ENCODE measurements at regions not wholly inside any gene's neighbourhood (a gene's known extent, or its start where the extent isn't known, plus 50 kb on each side); places are given as distances from the start of the nearest gene placed in this dataset.

GRCh38 chr1:195828325-195828724 lies 779.9 kb downstream of the KCNT2 start:
- DNase-seq (ENCODE audit: low read depth): no peak

DNA sequence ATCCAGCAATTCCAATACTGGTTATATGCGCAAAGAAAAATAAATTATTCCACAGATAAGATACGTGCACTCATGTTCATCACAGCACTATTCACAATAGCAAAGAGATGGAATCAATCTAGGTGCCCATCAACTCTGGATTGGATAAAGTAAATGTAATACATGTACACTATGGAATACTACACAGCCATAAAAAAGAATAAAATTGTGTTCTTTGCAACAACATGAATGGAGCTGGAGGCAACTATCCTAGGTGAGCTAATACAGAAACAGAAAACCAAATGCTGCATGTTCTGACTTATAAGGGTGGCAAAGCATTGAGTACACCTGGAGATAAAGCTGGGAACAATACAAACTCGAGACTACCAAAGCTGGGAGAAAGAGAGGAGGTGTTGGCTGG lies 787.3 kb downstream of the KCNT2 start:
- DNase-seq (ENCODE audit: low read depth): no peak

DNA sequence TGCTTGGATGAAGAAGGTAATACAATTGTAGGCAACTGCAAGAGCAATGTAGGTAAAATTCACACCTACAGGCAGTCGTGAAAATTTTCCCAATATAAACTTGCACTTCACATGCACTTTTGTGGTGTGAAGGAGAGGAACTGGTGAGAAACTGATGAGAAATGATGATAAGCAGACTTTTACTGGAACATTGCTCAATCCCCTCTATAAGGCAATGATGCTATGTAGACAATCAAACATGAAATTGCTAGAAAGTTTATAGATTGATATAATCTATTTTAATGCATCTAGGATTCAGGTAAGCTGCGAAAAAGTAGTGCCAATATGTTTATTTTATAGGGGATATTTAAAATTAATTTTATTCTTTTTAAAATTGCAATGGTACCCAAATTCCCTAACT lies 802.2 kb downstream of the KCNT2 start:
- no peak for DNase-seq (ENCODE audit: low read depth)

DNA sequence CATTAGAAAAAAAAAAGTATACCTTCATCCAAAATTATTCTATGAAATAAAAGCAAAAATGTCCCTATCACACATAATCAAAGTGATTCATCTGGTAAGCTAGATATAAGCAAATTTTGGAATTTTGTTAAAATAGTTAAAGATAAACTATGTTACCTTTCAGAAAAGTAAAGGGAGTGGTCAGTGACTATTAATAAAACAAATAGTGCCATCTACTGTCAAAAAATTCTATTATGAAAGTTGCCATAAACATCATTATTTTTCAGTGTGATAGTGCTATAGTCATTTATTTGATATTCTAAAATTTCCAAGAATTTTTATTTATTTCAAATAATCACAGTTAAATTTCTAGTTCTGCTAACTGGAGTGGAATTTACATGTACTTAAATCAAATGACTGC lies 803.7 kb downstream of the KCNT2 start:
- no peak for DNase-seq (ENCODE audit: low read depth)

DNA sequence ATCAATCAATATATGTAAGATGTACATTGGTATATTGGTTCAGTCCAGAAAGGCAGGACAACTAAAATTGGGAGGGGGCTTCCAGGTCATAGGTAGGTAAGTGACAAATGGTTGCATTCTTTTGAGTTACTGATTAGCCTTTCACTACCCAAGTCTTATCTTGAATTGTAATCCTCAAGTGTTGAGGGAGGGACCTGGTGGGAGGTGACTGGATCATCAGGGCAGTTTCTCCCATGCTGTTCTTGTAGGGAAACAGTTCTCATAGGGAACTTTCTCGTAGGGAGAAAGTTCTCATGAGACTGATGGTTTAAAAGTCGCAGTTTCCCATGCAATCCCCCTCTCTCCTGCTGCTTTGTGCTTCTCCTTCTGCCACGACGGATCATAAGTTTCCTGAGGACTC lies 809.2 kb downstream of the KCNT2 start:
- DNase-seq (ENCODE audit: low read depth): no peak

DNA sequence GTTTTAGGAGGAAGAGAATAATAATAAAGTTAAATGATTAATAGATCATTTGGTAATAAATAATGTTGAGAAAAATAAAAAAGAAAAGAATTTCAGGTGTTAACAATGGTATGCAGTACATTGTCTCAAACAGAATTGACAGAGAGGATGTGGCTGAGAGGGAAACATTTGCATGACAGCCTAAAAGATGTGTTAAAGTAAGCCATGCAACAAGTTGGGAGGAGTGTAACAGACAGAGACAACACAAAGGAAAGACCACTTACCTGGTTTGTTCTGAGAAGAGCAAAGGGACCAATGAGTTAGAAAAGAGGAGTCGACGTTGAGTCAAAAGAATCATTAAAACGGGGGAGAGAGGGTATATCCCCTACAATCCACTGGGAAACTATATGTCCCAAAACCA lies 814.0 kb downstream of the KCNT2 start:
- DNase-seq (ENCODE audit: low read depth): no peak

DNA sequence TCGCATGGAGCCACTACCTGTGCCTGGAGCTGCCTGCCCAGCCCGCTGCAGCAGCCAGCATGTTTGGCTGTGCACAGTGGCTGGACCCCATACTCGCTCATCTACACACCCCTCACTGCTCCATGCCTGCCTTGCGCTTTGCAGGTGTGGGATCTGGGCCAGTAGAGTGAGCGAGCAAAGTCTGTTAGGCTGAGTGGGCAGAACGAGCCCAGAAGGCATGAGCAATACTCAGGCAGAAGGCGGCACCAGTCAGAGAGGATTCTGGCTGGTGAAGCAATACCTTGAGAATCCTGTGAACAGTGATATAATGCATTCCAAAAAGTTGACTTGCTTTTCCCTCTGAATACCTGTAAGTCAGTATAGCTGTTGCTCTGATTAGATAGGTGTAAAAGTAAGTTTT lies 816.4 kb downstream of the KCNT2 start:
- DNase-seq (ENCODE audit: low read depth): no peak

DNA sequence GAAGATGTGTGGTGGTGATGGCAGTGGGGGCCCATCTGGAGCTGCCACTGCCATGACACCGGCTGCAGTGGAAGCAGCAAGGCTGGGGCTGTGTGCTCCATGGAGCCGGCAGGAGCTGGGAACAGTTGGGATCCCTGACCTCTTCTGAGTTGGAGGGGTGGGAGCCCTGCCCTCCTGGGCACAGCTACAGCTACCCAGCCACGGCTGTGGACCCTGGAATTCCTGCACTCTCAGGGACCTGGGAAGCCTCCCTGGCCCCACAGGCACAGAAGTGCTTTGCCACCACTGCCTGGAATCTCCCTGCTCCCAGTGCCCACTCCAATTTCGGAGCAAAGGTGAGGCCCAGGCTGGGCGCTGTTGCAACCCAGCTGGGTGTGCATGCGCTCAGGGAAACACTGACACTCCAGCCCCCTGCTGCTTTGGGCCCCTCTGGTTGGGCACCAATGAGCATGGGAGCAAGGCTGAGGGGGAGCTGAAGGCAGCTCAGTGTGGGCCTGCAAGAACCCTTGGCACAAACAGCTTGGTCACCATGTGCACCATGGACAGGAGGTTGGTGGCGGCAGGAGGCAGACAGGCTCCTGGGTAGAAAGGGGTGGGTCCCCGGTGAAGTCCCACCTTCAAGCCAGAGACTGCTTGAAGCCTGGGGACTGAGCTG lies 817.6 kb downstream of the KCNT2 start:
- no peak for DNase-seq (ENCODE audit: low read depth)

GRCh38 chr1:195789321-195789720 lies 818.9 kb downstream of the KCNT2 start:
- DNase-seq (ENCODE audit: low read depth): no peak

DNA sequence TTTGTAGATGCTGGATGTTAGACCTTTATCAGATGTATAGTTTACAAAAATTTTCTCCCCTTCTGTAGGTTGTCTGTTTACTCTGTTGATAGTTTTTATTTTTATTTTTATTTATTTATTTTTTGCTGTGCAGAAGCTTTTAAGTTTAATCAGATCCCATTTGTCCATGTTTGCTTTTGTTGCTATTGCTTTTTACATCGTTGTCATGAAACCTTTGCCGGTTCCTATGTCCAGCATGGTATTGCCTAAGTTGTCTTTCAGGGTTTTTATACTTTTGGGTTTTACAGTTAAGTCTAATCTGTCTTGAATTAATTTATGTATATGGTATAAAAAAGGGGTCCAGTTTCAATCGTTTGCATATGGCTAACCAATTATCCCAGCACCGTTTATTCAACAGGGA lies 819.5 kb downstream of the KCNT2 start:
- DNase-seq (ENCODE audit: low read depth): no peak

DNA sequence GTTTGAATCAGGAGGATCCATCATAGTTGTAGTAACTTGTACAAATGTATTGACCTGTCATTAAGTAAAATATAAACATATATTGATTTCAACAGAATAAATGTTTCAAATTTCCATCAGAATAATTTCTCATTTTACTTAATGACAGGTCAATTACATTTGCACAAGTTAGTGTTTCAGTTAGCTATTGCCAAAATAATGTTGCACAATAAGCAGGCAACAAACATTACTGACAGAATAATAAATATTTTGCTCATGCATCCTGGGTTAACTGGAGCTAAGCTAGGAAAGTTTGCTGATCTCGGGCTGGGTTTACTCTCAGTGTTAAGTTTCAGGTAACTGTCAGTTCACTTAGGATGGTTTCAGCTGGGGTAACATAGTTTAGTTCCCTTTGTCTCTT lies 822.4 kb downstream of the KCNT2 start:
- no peak for DNase-seq (ENCODE audit: low read depth)

DNA sequence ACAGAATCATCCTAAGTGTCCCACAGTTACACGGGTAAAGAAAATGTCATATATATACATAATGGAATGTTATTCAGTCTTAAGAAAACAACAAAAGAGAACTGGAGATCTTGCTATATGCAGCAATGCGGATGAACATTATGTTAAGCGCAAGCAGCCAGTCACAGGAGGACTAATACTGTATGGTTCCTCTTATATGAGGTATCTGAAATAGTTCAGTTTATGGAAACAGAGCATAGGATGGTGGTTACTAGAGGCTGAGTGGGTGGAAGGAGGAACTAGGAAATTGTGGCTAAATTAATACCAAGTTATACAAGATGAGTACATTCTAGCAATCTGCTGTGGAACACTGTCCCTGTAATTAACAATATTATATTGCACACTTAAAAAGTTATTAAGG lies 834.3 kb downstream of the KCNT2 start:
- no peak for DNase-seq (ENCODE audit: low read depth)

- no peak for DNase-seq (ENCODE audit: low read depth)
Observed at GRCh38 chr1:195769461-195769860, 838.8 kb downstream of the KCNT2 start.

GRCh38 chr1:195768936-195769335 lies 839.3 kb downstream of the KCNT2 start:
- no peak for DNase-seq (ENCODE audit: low read depth)

GRCh38 chr1:195768377-195768776 lies 839.9 kb downstream of the KCNT2 start:
- no peak for DNase-seq (ENCODE audit: low read depth)

DNA sequence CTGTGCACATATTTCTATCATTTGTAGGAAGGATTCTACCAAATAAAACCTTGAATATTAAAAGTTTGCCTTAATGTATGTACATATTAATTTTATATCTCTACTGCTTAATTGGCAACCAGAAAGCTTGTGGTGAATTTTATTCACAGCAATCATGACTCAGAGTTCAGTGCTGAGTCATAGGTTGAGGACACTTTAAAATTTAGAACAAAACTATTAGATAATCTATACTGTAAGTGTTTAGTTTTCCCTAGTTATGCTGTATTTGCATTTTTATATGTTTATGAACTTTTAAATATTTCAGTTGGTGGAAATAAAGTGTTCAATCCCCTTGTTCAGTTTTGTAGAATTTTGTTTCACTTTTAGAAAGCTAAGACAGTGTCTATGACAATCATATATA lies 841.5 kb downstream of the KCNT2 start:
- DNase-seq (ENCODE audit: low read depth): peak; percentile 11

- no peak for DNase-seq (ENCODE audit: low read depth)
Observed at GRCh38 chr1:195765099-195765498, 843.1 kb downstream of the KCNT2 start.

DNA sequence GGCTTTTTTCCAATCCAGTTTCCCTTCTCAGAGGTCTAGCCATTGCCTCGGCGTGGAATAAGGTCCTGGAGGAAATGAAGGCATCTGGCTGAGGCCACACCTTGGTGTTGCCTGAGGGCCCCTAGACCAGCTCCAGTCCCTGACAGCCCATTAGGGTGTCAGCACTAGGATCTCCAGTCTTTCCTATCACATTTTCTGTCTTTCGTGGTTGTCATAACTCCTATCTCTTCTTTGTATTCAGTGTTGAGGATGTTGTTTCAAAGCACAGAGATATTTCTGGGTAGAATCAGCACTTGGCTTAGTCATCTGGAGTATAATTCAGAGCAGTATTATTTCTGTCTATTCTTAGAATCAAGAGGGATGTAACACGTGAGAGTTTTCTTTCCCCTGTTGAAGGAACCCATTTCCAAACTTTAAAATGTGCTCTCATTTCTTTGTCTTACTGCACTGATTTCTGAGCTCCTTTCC lies 844.3 kb downstream of the KCNT2 start:
- no peak for DNase-seq (ENCODE audit: low read depth)

- no peak for DNase-seq (ENCODE audit: low read depth)
Observed at GRCh38 chr1:195763146-195763906, 844.9 kb downstream of the KCNT2 start.

DNA sequence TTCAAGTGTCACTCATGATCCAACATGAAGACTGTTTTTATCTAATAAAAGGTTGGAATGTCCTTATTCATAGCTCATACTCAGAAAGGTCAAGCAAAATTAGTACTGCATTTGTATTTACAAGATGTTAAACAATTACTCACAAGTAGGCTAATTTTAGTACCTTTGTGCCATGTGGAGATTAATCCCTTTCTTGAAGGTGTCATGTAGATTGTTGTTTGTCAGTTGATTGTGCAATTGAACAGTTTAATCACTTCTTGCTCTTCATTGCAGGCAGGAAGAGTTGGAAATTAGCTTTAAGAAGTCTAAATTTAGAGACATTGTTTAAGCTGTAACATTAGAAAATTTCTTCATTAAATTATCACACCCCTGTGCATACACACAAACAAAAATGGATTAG lies 847.1 kb downstream of the KCNT2 start:
- no peak for DNase-seq (ENCODE audit: low read depth)

GRCh38 chr1:195756109-195756508 lies 852.1 kb downstream of the KCNT2 start:
- no peak for DNase-seq (ENCODE audit: low read depth)

DNA sequence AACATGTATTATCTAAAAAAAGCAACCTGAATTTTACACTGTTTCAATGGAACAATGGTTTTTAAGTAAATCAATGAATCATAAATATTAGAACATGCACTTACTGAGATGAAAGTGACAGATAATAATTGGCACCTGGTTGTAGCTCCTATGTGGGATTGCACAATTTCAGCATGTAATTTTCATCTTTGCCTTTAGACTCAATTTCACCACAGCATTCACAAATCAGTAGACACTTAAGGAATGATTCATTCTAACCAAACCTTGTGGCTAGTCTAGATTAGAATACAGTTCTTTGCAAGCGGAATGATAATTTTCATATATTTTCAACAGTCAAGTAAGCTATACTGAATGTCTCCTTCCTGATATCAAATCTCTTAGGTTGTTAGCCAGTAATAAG lies 853.4 kb downstream of the KCNT2 start:
- DNase-seq (ENCODE audit: low read depth): peak; percentile 11

- no peak for DNase-seq (ENCODE audit: low read depth)
Observed at GRCh38 chr1:195754303-195754702, 853.9 kb downstream of the KCNT2 start.

DNA sequence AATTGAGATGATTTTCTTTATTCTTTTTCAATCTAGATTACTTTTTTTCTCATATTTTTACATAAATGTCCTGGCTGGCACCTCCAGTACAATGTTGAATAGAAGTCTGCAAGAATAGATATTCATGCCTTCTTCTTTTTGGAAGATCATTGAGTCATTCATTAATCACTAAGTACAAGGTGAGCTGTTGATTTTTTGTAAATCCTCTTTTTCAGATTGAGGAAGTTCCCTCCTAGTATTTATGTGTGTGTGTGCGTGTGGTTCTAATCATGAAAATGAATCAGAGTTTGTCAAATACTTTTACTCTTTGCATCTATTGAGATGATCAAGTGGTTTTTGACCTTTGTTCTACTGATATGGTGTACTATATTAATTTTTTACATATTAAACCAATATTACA lies 859.3 kb downstream of the KCNT2 start:
- DNase-seq (ENCODE audit: low read depth): no peak
